Suppressor macrophage treated with lipopolysaccharide for 4 hours (primary cell): ENCODE measurements at regions not wholly inside any gene's neighbourhood (a gene's known extent, or its start where the extent isn't known, plus 50 kb on each side); places are given as distances from the start of the nearest gene placed in this dataset.

ENCODE experiments used
- DNase-seq: peaks from one replicate; pipeline ENCODE4 v3.0.0-alpha.2; 2020

DNA sequence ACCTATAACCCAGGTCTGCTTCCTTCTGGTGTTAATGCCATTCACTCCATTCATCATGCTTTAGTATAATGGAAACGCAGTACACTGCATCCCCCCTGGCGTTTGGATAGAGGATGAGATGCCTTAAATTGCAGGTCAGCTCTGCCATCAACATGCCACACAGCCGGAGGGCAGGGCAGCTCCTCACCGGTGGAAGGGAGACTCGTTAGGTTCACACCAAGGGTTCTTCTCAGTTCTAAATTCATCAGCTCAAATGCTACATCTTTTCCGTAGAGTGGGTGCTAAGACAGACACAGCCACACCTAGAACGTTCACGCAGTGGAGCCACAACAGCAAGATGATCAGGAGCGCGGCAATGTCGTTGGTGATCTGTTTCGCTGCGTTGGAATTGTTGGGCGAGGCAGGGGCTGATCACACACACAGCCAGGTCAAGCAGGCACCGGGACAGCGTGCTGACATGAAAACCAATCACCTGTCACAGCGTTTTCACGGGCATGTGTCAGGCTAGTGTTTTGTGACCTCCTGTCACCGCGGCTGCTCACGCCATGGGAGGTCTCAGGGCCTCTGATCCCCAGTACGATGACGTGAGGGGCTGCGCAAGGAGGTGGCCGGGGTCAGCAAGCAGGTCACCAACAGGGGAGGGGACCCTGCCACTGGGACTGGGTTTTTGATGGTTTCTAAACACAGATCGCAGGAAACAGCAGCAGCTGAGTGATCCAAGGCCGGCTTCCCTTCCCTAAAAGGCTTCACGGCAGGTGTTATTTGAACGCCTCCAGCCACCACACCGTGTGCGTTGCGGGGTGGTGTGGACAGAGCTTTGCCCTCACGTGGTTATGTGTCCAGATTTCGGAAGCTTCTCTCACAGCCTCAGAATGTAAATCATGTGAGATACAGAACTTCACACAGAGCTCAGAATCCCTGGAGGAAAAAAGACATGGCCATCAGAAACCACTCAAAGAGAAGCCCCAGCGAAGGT lies 94.3 kb upstream of the IRS2 start:
- no peak for DNase-seq

DNA sequence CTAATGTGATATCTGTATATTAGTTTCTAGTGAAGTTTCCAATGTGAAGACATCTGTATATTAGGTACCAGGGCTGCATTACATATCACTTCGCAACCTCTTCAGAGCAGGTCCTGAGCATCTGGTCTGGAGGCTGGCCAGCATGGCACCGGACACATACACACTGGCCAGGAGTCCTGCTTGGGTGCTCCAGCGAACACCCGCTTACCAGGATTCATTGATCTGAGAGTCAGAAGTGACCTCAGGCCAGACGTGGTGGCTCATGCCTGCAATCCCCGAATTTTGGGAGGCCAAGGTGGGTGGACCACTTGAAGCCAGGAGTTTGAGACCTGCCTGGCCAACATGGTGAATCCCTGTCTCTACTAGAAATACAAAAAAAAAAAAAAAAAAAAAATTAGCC lies 93.0 kb upstream of the IRS2 start:
- no peak for DNase-seq

DNA sequence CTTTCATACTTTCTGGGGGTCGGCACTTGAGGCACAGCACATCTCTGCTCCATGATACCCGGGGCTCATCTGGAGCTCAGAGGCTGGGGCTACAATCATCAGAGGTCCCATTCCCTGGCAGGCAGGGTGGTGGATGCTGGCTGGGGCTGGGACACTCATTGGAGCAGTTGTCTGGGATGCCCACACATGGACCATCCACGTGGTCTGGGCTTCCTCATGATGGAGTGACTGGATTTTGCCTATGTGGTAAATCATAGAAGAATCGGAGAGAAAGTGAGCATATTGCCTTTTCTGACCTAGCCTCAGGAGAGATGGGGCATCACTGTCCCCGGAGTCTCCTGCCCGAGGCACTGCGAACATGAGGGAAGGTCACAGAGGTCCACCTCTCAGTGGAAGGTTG lies 91.4 kb upstream of the IRS2 start:
- DNase-seq = no peak

DNA sequence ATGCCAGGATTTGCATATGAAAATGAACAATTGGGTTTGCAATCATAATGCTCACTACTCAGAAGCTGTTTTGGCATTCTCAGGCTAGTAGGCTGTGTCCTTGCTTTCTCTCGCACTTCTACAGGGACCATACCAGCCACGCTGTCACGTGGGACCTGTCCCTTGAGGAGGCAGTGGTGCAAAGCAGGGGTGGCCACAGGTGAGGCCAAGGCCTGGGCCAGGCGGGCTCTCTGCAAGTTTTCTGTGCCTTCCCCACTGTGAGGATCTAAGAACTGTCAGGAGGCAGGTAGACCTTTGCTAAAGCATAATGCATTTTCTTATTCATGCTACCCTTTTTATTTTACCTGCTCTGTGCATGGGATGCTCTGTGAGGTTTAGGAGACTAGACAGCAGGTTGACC lies 89.4 kb upstream of the IRS2 start:
- DNase-seq = no peak

DNA sequence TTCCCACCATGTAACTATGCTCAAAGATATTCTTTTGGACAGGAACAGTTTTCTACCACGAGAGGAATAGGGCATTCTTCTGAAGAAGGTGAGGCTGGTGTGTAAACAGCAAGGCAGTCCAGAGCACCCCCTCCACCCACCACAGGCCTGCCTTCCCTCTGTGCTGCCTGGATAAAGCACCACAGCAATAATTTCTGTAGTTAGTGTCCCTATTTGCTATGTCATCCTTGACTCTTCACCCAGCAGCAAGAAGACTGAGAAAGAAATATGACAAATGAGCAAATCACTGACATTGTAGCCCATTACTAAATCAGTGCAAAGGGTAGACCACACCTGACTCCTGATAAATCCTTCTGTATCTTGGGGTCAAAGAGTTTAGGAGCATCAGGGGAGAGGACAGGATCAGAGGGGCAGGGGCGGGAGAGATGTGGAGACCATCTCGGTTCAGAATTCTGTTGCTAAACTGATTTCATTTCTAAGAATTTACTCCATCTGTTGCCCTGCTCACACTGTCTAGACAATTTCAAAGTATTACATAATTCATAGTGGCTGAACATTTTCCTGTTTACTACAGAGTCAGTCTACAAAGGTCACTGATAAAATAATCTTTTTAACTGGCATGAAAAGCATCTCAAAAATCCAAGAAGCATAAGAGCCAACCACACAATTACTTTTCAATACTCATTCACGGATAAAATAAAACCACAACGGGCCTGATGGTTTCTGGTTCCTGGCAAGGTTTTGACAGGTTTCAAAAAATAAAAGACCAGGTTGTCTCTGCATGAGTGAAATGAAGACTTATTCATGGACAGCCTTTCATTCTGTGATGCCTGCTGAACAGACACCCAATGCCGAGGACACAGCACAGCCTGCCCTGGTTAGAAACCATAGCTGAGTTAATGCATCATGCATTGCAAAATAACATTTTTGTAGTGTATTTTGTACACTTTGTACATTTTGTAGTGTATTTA lies 88.4 kb upstream of the IRS2 start:
- no peak for DNase-seq

DNA sequence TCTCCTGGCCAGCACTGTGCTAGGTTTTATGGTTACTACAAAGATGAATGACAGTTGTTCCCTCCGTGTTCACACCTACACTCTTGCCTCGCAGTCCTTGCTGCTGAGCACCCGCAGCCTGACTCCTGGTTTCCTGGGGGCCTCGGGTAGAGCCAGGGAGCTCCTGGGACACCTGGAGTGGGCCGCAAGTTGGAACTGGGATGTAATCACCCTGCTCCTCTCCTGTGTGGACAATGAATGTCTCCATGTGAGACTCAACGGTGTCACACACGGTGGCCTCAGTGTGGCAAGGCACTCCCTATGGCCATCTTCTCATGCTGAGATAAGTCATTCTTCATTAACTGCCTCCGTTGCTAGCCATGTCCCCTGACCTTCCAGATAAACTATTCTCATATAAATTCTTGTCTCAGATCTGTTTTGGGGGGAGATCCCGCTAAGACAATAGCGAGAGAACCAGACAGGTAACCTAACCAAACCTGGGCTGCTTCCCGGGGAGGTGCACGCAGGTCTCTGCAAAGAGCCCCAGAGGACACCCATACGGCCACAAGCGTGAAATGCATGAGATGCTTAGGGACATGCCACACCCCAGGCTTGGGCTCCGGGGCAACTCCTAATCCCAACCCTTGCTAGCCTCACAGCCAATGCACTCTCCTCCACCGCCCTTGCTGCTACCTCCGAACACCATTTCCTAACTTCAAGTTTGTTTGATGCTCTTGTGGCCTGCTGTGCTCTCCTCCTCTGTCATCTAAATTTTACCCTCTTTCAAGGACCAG lies 87.2 kb upstream of the IRS2 start:
- DNase-seq = no peak

DNA sequence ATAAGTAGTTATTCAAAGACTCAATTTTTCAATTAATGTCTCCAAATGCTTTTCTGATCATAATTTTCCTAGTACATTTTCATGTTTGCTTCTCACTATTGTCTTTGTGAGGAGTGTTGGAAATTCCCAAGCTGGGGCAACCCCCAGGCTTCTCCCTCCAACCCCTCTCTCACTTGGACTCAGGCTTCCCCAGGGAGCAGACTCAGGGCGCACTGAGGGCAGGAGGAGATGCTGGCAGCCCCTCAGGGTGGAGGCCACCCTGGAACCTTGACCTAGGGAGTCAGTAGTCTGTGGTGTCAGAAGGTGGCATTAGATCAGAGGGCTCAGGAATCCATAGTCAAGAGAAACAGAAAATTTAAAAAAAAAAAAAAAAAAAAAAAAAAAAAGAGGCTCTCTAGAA lies 86.5 kb upstream of the IRS2 start:
- DNase-seq = no peak

DNA sequence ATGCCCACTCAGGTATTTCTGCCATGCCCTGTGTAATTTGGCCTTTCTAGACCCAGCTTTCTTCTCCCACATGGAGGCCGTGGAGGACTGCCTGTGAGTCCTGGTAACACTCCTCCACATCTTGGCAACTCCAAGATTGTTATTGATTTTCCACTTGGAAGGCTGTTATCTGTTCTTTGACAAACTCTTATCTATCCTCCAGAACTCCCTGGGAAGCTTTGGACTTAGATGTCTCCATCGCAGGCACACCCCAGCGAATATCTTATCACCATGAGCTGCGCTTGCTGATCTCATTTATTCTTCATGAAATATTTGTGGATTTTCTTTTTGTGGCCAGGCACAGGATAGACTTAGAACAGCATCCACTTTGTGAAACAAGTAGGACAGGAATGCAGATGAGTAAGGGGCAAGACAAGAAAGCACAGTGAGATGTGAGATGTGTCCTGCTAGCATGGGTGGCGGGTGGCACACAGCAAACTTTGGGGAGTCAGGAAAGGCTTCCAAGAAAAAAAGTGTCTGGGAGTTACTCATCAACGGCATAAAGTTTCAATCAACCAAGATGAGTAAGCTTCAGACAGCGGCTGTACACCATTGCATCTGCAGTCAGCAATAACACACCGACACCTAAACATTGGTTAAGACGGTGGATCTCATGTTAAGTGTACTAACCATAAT lies 84.5 kb upstream of the IRS2 start:
- DNase-seq = no peak

DNA sequence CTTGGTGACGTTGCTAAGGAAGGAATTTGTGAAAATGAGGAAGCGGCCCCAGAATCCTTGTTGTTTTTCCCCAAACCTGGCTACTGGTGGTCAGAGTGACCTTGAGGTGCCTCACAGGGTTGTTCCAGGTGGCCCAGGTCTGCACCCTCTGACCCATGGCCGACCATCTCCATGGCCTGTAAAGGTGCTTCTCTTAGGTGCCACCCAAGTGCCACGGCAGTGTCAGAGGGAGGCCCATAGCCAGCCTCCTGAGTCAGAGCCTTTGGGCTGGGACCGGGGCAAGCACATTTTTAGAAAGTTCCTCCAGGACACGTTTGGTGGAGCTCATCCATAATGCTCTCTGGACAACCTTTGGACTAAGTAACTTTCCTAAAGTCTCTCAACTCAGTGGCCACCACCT lies 83.9 kb upstream of the IRS2 start:
- no peak for DNase-seq

DNA sequence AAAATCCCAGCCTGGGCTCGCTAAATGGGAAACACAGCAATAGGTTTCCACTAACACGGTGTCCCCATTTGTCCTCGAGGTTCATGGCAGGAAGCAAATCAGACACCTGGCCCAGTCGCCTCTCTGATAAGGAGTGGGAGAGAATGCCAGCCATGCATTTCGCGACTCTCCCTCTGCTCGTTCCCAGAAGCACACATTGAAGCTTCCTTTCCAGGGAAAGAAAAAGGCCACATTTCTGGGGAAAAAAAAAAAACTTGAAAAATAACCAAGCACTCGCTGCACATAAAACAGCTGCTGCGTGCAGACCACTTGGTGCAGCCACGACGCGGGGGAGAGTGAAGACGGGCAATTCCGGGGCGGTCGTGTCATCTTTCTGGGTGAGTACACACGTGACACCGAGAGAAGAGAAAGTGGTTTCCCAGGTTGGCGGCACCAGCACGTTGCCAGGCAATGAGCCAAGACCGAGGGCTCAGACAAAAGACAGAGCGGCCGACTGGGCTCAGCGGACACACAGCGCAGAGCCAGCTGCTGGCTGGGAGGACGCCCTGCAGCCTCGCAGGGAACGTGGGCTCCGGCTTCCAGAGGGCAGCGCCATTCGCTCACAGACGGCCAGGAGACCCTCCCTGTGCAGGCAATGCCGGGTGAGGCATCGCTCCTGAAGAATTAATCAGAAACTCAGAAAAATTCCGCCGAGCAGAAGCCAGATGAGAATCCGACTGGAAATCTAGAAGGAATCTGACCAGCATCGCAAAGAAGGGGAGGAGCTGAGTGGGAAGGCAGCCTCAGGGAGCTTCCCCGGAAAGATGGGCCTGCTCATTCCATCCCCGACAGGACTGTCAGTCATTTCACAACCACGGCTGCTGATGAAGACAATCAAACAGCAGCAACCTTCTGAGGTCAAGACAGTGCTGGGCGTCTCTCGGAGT lies 83.2 kb upstream of the IRS2 start:
- no peak for DNase-seq

DNA sequence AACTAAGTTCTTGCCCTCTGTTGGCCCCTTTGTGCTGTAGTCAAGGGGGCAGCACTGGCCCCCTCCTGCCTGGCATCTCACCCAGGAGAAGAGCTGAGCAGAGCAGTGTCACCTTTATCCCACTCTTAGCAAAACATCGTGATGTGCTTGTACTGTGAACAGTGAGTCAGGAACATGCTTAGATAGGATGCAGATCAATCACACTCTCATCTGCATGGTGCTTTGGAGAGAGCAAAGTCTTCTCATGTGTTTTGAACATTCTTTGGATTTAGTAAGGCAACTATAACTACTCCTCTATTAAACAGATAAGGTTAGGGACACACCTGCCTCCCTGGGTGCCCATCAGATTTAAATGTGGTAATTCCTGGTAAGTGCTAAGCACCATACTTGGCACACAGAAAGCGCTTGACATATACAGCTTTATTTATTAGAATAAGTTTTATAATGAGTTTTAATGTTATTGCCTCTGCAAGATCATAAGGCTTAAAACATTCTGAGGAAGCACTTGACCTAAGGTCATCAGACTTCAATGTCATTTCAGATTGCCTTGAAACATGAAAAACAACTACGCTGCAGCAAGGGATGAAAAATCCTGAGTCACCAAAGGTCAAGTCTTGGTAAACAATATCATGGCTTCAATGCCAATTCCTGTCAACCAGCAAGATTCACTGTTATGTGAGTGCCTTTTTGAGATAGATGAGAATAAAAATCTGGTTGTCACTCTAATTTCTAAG lies 82.4 kb upstream of the IRS2 start:
- no peak for DNase-seq

DNA sequence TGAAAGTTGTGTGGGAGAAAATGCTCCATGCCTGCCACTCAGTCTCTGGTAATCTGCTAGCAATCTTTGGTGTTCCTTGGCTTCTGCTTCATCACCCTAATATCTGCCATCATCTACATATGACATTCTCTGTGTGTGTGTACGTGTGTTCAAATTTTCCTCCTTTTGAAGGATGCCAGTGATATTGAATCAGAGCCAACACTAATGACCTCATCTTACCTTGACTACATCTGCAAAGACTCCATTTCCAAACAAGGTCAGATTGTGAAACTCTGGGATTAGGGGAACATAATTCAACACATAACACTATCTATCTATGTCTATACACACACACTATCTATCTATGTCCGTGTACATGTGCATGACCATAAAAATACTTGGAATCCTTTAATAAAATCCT lies 81.4 kb upstream of the IRS2 start:
- no peak for DNase-seq

DNA sequence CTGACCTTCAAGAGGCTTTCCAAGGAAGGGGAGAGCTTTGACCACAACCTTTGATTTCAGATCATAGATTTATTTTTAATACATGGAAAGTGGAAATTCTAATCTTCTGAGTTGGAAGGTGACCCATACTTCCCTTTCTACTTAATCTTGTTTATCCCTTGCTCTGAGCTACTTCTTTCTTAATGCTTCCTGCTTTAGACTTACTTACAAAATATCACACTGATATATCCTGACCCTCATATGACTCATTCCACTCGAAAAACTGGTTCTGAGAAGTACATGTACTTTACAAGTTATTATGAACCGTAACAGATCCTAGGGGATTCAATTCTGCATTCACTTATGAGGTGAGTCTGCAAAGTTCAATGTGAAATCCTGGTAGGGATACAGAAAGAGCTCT lies 76.2 kb upstream of the IRS2 start:
- no peak for DNase-seq

DNA sequence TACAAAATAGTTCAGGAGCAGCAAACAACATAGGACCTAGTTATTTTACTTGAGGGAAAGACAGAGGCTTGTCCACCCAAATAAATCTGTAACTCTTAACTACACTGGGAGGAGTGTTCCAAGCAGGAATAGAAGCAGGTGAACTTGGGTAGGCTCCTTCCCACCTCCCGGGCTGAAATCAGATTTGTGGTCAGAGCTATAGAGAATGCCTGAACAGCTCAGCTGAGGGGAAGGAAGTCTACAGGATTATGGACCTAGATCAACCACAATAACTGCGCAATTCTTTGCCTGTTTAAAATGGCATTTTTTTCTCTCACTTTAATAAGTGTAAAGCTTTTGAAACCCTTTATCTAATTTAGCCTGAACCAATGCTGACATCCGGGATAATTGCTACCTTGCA lies 73.5 kb upstream of the IRS2 start:
- DNase-seq = no peak

DNA sequence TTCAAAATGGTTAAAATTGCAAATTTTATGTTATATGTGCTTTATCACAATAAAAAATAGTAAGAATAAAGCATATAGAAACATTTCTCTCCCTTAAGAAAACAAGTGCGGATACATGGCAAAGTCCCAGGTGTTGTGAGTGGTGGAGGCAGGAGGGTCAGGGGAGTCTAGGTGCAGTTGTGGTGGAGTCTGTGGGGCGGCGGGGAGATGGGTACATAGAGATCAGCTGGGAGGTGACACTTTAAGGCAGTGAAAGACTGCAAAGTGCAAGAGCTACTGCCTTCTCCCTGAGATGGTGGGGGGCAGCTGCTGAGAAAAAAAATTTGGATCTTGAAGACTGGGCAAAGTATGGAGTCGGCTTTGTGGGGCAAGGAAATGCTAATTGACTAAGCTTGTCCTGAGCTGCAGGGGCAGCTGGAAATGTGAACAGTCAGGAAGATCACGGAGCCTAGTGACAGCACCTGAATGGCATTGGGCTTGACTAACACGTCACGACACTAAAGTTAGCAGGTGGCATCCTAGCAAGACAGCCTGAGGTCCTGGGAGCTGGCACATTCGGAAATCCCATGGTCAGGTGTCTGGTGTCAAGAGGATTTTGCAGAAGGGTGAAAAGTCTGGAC lies 72.9 kb upstream of the IRS2 start:
- DNase-seq = no peak

DNA sequence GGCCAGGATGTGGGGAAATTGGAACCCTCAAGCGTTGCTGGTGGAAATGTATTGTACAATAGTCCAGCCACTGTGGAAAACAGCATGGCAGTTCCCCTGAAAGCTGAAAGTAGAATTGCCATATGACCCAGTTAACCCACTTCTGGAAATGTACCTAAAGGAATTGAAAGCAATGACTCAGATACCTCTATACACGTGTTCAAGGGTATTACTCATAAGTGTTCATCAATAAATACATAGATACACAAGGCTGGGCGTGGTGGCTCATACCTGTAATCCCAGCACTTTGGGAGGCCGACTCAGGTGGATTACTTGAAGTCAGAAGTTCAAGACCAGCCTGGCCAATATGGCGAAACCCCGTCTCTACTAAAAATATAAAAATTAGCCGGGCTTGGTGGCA lies 71.9 kb upstream of the IRS2 start:
- no peak for DNase-seq

DNA sequence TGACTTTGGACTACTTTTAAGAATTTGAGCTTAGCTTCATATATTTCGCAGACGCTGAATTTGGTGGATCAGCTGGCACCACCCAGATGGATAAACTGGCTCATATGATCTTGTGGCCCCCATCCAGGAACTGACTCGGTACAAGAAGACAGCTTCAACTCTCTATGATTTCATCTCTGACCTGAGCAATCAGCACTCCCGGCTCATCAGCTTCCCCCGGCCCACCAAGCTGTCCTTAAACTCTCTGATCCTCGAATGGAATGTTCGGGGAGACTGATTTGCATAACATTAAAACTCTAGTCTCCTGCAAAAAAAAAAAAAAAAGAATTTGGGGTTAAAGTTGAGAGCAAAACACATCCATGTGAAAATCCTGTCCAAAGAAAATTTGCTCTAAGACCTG lies 71.4 kb upstream of the IRS2 start:
- DNase-seq = no peak

DNA sequence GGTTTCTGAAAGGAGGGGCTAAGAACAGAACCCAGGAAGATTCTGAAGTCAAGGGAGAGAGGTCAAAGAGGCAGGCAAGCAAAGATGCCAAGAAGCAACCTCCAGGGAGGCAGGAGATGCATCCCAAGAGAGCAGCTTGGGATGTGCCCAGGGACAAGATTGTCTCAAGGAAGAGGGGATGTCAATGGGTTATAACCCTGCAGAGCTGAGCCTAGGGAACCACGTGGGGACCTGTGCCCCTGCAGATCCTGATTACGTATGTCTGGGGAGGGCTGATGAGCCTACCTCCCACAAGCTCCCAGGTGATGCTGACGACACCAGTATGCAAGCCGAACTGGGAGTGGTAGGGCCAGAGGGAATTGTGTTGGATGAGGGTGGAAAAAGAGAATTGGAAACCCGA lies 70.9 kb upstream of the IRS2 start:
- DNase-seq = no peak

DNA sequence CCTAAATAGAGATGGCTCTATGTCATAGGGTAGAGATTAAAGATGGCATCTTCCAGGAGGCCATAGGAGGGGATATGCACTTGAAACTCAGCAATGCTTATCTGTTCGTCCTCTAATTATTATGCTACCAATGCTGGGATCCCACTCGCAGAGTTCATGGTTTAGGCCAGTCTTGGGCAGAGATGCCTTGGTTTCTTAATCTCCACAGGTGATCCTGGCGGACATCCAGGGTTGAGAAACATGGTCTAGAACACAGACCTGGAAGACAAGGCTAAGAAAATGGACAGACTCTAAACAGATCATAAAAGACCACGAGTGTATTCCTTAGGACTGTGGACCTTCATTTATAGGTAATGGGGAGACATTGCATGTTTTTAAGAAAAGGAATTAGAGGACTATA lies 70.0 kb upstream of the IRS2 start:
- no peak for DNase-seq

DNA sequence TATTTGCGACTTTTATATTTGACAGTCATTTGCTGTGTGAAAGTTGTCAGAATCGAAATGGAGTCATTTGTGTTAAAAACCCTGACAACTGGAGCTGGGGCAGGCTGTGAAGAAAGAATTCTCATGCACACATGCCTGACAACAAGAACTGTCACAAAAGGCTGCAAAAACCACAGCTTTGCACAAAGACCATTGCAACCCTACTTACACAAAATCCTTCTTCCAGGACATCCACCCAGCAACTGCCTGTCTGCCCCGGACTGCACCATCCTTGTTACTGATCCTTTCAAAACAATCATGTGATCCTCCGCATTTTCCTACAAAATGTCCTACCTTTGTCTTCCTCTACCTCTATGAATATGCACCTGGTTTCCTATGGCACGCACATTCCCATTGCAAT lies 66.8 kb upstream of the IRS2 start:
- no peak for DNase-seq
